NCI-H2081 (cell line): ENCODE measurements at regions not wholly inside any gene's neighbourhood (a gene's known extent, or its start where the extent isn't known, plus 50 kb on each side); places are given as distances from the start of the nearest gene placed in this dataset.

Experiments
- DNase-seq, 2 experiments: peaks; one replicate each; lab custom pipeline; 2025; lab: John Stamatoyannopoulos, UW

- DNase-seq: no peak
Measured at GRCh38 chr12:28601570-28602058, 411.4 kb downstream of the CCDC91 start.

DNA sequence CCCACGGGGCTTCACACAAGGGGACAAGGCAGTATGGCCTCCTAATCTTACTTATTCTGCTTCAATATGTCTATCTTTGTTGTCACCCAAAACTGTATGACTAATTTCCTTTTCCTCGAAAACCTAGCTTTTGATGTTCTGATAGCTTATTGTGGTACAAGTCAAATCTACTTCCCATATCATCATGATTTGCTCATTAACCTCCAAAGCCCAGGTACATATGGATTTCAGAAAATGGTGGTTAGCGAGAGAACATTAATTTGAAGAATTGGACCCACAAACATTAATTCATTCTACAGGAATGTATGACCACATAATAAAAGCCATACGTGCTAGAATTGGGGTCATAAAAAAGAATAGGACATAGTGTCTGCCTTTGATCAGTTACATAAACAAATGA lies 412.5 kb downstream of the CCDC91 start:
- no peak for DNase-seq

GRCh38 chr12:28603239-28603638 lies 413.0 kb downstream of the CCDC91 start:
- DNase-seq: no peak

DNA sequence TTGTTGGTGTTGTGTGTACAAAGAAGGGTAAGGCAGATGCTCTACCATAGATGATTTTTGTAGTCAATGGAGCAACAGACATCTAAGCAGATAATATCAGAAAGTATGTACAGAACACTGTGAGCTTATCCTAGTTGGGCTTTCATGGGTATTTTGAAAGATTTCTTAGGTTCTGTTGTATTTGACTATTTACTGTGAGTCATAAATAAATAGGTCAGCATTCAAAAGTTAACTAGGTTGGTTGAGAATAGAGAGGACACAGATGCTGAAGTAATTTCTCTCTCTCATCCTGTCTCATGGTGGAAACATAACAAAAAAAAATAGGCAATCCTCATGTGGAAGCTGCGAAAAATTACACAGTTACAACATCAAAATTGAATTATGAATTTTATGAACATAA lies 413.5 kb downstream of the CCDC91 start:
- no peak for DNase-seq

- no peak for DNase-seq
Measured at GRCh38 chr12:28604240-28604639, 414.0 kb downstream of the CCDC91 start.

DNA sequence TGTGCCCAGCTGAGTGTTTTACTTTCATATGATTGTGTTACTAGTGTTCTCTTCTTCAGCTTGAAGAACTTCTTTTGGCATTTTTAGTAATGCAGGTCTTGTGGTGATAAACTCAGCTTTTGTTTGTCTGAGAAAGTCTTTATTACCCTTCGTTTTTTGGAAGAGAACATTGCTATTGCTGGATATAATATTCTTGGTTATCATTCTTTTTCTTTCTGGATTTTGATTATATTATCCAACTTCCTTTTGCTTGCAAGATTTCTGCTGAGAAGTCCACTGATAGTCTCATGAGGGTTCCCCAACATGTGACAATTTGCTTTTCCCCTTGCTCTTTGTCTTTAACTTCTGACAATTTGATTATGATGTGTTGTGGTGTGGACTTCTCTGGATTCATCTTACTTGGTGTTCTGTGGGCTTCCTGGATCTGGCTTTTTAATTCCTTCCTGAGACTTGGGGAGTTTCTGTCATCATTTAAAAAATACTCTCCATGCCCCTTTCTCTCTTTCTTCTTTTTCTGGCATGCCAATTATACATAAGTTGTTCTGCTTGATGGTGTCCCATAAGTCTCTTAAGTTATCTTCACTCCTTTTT lies 416.8 kb downstream of the CCDC91 start:
- DNase-seq: no peak

DNA sequence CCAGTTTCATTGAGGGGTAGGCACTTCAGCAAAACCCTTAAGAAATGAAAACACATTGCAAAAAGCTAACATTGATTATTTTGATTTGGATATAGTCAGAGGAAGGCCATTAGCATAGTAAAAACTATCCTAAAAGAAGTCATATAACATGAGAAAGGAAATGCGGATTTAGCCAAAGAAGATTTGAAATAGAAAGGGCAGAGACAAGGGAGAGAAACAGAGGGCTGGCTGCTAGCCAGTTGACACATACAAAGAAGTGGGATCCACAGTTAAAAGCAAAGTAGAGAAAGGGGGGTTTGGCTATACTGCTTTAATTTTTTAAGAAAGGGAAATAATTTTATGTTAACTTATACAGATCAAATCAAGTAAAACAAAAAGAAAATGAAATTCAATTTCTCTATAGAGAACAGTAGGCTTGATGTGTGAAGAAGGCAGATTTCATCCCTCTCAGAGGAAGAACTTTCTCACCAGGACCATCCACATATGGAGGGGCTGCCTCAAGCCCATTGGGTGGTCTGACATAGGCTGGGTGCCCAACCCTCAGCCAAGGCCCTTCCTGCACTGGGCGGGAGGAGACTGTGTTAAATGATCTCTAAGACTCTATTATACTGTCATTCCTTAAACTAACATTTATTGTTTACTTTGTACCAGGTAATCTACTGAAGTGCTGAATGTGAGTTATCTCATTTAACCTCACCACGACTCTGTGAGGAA lies 420.3 kb downstream of the CCDC91 start:
- DNase-seq: no peak

DNA sequence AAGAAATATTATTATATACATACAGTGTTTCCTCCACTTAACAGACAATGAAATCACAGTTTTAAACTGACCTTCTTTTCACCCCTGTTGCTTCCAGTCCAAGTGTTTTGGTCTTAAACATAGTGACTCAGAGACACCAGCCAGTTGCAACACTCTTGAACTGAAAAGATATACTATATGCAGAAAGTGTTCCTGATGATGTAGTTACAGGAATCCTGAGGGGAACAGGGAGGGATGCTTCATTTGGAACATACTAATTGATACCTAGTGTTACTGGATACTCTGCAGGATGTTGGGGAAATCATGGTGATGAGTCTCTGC lies 420.8 kb downstream of the CCDC91 start:
- no peak for DNase-seq

GRCh38 chr12:28611449-28611848 lies 421.2 kb downstream of the CCDC91 start:
- DNase-seq: no peak

GRCh38 chr12:28618171-28618570 lies 427.9 kb downstream of the CCDC91 start:
- DNase-seq: no peak

- no peak for DNase-seq
Measured at GRCh38 chr12:28618772-28619171, 428.5 kb downstream of the CCDC91 start.

DNA sequence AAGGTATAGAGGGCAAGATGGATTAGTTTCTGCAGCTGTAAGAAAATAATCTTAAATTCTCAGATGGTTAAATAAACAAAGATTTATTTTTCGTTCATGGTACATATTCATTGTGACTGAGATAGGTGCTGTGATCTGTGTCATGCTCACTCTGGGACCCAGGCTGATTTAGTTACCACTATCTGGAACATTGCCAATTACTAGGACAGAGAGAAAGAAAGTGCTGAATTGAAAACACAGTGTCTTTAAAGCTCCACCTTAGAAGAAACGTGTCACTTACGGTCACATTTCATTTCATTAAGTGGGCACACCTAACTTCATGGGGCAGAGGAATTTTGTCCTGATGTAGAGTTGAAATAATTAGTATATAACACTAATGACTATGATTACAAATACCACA lies 430.0 kb downstream of the CCDC91 start:
- DNase-seq: no peak

DNA sequence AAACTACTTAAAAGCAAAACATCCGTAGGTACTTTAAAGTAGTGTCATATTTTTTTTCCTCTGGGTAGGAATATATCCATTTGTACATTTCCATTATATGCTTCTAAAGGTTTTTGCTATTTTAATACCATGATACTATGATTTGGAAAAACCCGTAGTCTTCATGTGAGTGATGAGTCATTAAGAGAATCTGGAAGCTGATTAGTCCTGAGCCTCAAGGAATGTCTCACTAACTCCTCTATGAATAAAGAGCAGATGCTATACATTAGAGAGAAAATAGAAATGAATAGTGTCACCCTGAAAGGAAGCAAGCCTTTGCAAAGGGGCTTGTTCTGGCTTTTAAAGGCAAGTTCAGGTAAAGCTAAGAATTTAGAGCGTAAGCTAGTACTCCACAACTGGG lies 432.1 kb downstream of the CCDC91 start:
- DNase-seq: no peak

GRCh38 chr12:28626504-28626903 lies 436.2 kb downstream of the CCDC91 start:
- DNase-seq: no peak

GRCh38 chr12:28629691-28630090 lies 439.4 kb downstream of the CCDC91 start:
- DNase-seq: no peak

- no peak for DNase-seq
Measured at GRCh38 chr12:28631831-28632230, 441.6 kb downstream of the CCDC91 start.

- DNase-seq: no peak
Measured at GRCh38 chr12:28640519-28640918, 450.3 kb downstream of the CCDC91 start.

GRCh38 chr12:28645436-28645835 lies 455.2 kb downstream of the CCDC91 start:
- no peak for DNase-seq

DNA sequence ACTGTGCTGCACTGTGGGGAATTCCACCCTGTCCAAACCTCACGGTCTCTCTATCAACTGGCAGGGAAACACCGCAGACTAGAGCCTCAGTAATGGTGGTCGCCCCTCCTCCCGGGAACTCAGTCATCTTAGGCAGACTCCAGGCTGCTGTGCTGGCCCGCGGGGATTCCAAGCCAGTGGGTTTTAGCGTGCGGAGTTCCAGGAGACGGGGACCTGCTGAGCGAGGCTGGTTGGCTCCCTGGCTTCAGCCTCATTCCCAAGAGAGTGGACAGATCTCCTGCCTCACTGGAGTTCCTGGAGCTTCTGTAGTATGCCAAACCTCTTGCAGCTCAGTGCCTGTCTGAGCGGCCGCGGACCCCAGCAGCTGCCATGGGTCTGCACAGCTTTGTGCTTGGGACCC lies 455.6 kb downstream of the CCDC91 start:
- no peak for DNase-seq

DNA sequence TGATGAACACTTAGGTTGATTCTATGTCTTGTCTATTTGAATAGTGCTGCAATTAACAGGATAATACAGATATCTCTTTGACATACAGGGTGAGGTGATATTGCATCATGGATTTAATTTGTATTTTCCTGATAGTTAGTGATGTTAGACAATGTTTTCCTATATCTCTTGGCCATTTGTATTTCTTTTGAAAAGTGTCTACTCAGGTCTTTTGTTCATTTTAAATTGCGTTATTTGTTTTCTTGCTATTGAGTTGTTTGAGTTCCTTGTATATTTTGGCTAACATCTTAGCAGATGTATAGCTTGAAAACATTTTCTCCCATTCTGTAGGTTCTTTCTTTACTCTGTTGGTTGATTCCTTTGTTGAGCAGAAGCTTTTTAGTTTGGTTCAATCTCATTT lies 460.6 kb downstream of the CCDC91 start:
- DNase-seq: no peak

GRCh38 chr12:28652239-28652638 lies 462.0 kb downstream of the CCDC91 start:
- no peak for DNase-seq

DNA sequence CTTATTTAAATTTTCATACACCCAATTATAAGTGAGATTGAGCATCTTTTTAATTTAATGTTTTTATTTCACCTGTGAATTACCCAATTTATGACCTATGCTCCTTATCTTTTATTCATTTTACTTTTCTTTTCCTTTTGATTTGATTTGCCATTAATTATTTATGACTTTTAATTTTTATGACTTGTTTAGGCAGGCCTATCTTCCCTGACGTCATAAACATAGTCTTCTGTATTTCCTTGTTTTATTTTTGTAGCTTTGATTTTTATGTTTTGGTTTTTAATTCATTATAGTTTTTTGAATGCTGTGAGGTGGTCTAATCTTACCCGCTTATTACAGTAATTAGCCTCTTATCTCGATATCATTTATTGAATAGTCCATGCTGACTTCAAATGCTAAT lies 467.1 kb upstream of the FAR2 start:
- no peak for DNase-seq

DNA sequence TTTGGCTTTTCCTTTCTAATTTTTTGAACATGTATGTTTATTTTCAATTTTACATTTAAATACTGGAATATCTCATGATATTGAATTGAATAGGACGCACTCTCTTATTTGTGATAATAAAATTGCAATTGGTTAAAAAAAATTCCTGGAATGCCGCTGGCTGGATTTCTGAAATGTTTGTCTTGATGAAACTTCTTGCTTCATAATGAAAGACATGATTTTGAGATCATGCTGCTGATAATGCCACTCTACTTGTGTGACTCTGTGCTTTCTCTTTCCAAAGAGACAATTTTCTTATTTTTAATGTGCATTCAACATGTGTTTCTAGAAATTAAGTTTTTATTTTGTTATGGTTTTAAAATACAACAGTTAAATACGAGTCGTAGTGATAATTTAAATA lies 465.7 kb upstream of the FAR2 start:
- DNase-seq: no peak
